Left ventricle myocardium inferior (tissue), 1 donor: ENCODE measurements at regions not wholly inside any gene's neighbourhood (a gene's known extent, or its start where the extent isn't known, plus 50 kb on each side); places are given as distances from the start of the nearest gene placed in this dataset.

Experiments
- DNase-seq: peaks from one replicate; pipeline ENCODE4 v3.0.0-alpha.2; 2020
- H3K27ac ChIP-seq: fragments of 200-600 bp; replicated peaks from 2 replicates; pipeline ENCODE4 v1.8.0; 2021
- H3K27me3 ChIP-seq: fragments of 200-600 bp; 2 replicates; pipeline ENCODE4 v1.8.0; 2021; ENCODE audit warnings: low read depth
- H3K36me3 ChIP-seq: fragments of 200-600 bp; 2 replicates; pipeline ENCODE4 v1.8.0; 2021
- H3K4me1 ChIP-seq: fragments of 200-600 bp; 2 replicates; pipeline ENCODE4 v1.8.0; 2021
- H3K4me3 ChIP-seq: fragments of 200-600 bp; 2 replicates; pipeline ENCODE4 v1.8.0; 2021; ENCODE audit warnings: mild to moderate bottlenecking, moderate library complexity
- H3K9me3 ChIP-seq: fragments of 200-600 bp; replicated peaks from 2 replicates; pipeline ENCODE4 v1.8.0; 2021
- intact Hi-C: fragments of 100-400 bp; cut with micrococcal nuclease; formaldehyde crosslinking; loops from one replicate; pipeline ENCODE4 v1.11.0; 2022
- TF ChIP-seq, protein P1 (sequence below): fragments of 200-600 bp; IDR thresholded peaks from 2 replicates; pipeline ENCODE4 v1.8.0; 2021; ENCODE audit warnings: antibody characterized with exemption, mild to moderate bottlenecking, borderline replicate concordance
- donor health status: DM: no; HTN: yes; CAD: no; lungs with severe emphysema.

DNA sequence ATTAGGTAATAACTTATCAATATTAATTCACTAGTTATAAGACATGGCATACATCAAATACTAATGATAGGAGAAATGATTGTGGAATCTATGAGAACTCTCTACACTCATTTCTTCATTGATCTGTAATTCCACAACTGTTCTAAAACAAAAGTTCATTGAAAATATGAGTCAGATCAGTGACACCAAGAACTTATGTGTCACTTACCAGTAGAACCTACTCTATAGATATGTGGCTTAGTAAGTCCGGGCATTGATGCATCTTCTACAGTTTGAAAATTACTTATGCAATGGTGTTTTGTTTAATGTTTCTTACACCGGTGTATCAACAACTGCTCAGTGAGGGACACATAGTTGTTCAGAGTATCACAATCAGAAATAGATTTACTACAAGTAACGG is 520.3 kb downstream of the ARAP2 start:
- H3K4me1 ChIP-seq: no peaks in the 10 kb centered on the region
- intact Hi-C loops: no loop called here
- TF ChIP-seq, protein P1, sequence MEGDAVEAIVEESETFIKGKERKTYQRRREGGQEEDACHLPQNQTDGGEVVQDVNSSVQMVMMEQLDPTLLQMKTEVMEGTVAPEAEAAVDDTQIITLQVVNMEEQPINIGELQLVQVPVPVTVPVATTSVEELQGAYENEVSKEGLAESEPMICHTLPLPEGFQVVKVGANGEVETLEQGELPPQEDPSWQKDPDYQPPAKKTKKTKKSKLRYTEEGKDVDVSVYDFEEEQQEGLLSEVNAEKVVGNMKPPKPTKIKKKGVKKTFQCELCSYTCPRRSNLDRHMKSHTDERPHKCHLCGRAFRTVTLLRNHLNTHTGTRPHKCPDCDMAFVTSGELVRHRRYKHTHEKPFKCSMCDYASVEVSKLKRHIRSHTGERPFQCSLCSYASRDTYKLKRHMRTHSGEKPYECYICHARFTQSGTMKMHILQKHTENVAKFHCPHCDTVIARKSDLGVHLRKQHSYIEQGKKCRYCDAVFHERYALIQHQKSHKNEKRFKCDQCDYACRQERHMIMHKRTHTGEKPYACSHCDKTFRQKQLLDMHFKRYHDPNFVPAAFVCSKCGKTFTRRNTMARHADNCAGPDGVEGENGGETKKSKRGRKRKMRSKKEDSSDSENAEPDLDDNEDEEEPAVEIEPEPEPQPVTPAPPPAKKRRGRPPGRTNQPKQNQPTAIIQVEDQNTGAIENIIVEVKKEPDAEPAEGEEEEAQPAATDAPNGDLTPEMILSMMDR: no peak

DNA sequence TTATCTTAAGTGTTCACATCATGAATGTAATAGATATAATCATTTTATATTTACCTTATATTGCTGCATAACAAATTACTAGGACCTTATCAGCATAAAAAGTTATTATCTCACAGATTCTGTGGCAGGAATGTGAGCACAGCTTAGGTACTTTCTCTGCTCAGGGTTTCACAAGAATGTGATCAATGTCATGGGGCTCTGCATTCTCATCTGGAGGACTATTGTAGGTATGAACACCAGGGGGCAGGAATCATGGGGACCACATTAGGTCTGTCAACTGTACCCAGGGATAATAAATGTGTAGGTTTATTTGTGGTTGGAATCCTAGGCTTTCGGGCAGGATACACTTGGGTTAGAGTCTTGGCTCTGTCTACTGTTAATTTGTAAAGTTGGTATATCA is 519.2 kb downstream of the ARAP2 start:
- Histone ChIP-seq H3K9me3 (peaks cover 5% of the 10 kb centered on the region), H3K36me3 (no peaks in the 10 kb centered on the region), H3K4me3 (no peak overlapping the region), H3K4me1 (no peaks in the 10 kb centered on the region), H3K27me3 (no peaks in the 10 kb centered on the region), H3K27ac (no peak overlapping the region)
- intact Hi-C loops: no loop called here
- TF ChIP-seq, protein P1: no peak
- DNase-seq: no peak

More for the DNA sequence above, 520.3 kb downstream of the ARAP2 start:
- Histone ChIP-seq H3K36me3 (no peaks in the 10 kb centered on the region), H3K4me3 (no peak overlapping the region), H3K27ac (no peak overlapping the region), H3K9me3 (peaks cover 5% of the 10 kb centered on the region), H3K27me3 (no peaks in the 10 kb centered on the region)
- no peak for DNase-seq

DNA sequence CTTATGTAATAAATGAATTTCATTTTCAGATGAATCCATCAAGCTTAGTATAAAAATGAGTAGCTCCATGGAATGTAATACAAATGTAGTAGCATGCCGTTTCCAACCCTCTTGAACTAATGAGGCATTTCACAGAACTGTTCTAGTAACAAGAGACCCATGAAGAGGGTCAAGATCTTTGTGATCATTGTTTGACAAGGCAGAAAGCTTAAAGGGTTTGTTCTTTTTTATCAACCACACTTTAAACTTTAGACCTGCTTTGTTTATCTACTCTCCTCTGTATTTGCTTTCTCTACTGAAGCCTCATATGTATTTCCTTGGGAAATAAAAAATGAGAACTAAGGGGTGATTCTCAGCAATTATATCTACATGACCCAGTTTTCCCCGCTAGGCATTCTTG is 513.9 kb downstream of the ARAP2 start:
- H3K4me3 ChIP-seq: no peak overlapping the region
- no peak overlapping the region for H3K27ac ChIP-seq
- no peaks in the 10 kb centered on the region for H3K27me3 ChIP-seq
- DNase-seq: no peak
- intact Hi-C loops: no loop called here
- TF ChIP-seq, protein P1: no peak
- H3K9me3 ChIP-seq: peaks cover 18% of the 10 kb centered on the region
- no peaks in the 10 kb centered on the region for H3K36me3 ChIP-seq
- no peaks in the 10 kb centered on the region for H3K4me1 ChIP-seq

DNA sequence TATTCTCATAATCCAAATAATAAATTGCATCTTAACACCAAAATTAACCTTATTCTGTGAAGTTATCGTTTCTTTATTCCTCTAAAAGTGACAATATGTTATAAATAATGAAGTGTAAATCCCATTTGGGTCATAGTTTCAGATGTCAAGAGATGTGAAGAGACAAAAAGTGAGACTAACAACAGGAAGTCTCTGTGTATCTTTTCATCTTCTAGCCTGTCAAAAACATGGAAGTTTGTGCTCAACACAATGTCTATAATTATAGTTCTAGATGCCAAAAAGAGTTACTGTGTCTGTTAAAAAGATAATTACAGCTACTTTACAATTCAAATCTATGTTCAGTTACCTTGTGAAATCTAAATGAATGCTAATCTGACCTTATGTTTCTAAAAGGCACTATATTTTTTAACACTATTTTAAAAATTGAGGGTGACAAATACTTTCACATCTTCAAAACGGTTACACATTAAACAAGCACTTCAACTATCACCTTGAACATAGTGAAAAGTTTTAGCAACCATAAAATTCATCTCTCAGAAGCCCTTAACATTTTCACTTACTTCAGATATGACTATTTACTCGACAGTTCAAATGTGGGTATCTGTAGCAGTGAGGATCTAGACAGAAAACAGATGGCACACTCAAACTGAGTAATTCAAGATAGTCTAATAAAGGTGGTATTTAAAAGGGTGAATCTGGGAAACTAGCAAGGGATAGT is 509.8 kb downstream of the ARAP2 start:
- no peak for DNase-seq
- no peak overlapping the region for H3K27ac ChIP-seq
- H3K4me3 ChIP-seq: no peak overlapping the region
- TF ChIP-seq, protein P1: no peak
- H3K9me3 ChIP-seq: peaks cover 22% of the 10 kb centered on the region
- intact Hi-C loops: no loop called here
- no peaks in the 10 kb centered on the region for H3K4me1 ChIP-seq
- no peaks in the 10 kb centered on the region for H3K36me3 ChIP-seq
- no peaks in the 10 kb centered on the region for H3K27me3 ChIP-seq

GRCh38 chr4:35739308-35739707 is 505.0 kb downstream of the ARAP2 start:
- Histone ChIP-seq H3K27ac (no peak overlapping the region), H3K4me1 (no peaks in the 10 kb centered on the region), H3K4me3 (no peak overlapping the region), H3K36me3 (no peaks in the 10 kb centered on the region), H3K27me3 (no peaks in the 10 kb centered on the region), H3K9me3 (peaks cover 33% of the 10 kb centered on the region)
- intact Hi-C loops: no loop called here
- no peak for DNase-seq
- TF ChIP-seq, protein P1: no peak
